H1 (cell line): ENCODE measurements at regions not wholly inside any gene's neighbourhood (a gene's known extent, or its start where the extent isn't known, plus 50 kb on each side); places are given as distances from the start of the nearest gene placed in this dataset.

Experiments used
- BACH1 ChIP-seq: IDR thresholded peaks from 2 replicates; pipeline ENCODE4 v1.6.1; 2012; ENCODE audit warnings: low read length, improper control_type of control experiment
- CEBPB ChIP-seq: IDR thresholded peaks from 2 replicates; pipeline ENCODE4 v1.6.1; 2012; ENCODE audit warnings: low read depth, low read length
- EGR1 ChIP-seq: IDR thresholded peaks from 2 replicates; pipeline ENCODE4 v1.6.1; 2011; ENCODE audit warnings: low read depth, low read length, borderline replicate concordance
- GABPA ChIP-seq: IDR thresholded peaks from 2 replicates; pipeline ENCODE4 v1.6.1; 2011; ENCODE audit warnings: mild to moderate bottlenecking, low read length, moderate library complexity, borderline replicate concordance; ENCODE audit not compliant: insufficient read depth
- KDM4A ChIP-seq: IDR thresholded peaks from one replicate; pipeline ENCODE4 v1.7.1; 2012; ENCODE audit warnings: low read depth, mild to moderate bottlenecking, moderate library complexity, low read length, inconsistent platforms; ENCODE audit not compliant: severe bottlenecking
- MAFK ChIP-seq: IDR thresholded peaks from 2 replicates; pipeline ENCODE4 v1.6.1; 2012; ENCODE audit warnings: low read depth, mild to moderate bottlenecking, improper control_type of control experiment, low read length
- PHF8 ChIP-seq: fragments of 200-600 bp; sonication (generic); conservative IDR thresholded peaks from 2 replicates; pipeline ENCODE4 v1.7.1; 2012; ENCODE audit warnings: low read depth, mild to moderate bottlenecking, inconsistent platforms, low read length, moderate library complexity
- RBBP5 ChIP-seq: IDR thresholded peaks from 2 replicates; pipeline ENCODE4 v1.7.1; 2012; ENCODE audit warnings: low read depth, mild to moderate bottlenecking, inconsistent platforms, low read length, moderate library complexity, borderline replicate concordance
- SIRT6 ChIP-seq: IDR thresholded peaks from one replicate; pipeline ENCODE4 v1.7.1; 2012; ENCODE audit warnings: low read length, inconsistent platforms
- SIX5 ChIP-seq: IDR thresholded peaks from 2 replicates; pipeline ENCODE4 v1.6.1; 2011; ENCODE audit warnings: mild to moderate bottlenecking, low read depth, low read length
- SP1 ChIP-seq: IDR thresholded peaks from 2 replicates; pipeline ENCODE4 v1.6.1; 2011; ENCODE audit warnings: low read depth, low read length
- SRF ChIP-seq: IDR thresholded peaks from 2 replicates; pipeline ENCODE4 v1.6.1; 2011; ENCODE audit warnings: mild to moderate bottlenecking, low read depth, low read length, moderate library complexity
- YY1 ChIP-seq: IDR thresholded peaks from 2 replicates; pipeline ENCODE4 v1.6.1; 2011; ENCODE audit warnings: low read depth, mild to moderate bottlenecking, low read length
- TF ChIP-seq, protein P1 (sequence below): IDR thresholded peaks from 2 replicates; pipeline ENCODE4 v1.6.1; 2012; ENCODE audit warnings: inconsistent platforms
- TF ChIP-seq, protein P2 (sequence below): IDR thresholded peaks from 2 replicates; pipeline ENCODE4 v1.6.1; 2011; ENCODE audit warnings: low read depth, mild to moderate bottlenecking, low read length; ENCODE audit not compliant: insufficient read depth

DNA sequence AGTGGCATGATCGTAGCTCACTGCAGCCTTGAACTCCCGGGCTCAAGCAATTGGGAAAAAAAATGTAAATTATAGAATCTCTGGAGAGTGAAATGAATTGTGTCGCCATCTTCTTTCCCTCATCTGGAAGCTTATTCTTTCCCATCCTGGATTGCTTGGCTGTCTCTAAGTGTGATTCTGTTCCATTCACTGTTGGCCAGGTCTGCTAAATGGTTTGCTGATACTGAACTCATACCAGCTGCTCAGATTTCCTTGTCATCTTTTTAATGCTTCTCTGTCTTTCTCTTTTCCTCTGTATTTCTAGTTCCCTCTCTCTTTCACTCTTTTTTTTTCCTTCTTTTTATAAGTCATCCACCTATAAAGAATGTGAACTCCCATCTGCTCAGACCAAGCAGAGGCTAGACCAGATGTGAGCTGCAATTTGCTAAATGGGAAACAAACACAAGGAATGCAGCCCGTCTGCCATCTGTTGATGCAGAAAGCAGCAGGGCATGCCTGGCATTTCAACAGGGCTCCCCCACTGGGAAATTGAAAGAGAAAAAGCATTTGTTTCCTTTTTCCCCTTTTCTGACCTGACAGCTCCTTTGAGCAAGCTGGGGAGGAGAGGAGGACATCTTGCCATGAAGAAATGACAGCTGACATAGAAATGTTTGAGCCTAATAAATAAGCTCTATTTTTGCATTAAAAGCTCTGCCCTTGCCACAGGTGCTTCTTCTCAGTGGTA lies 1823.6 kb upstream of the FLRT2 start (continued):
- TF ChIP-seq EGR1 (no peak), RBBP5 (no peak), SIX5 (no peak), GABPA (no peak), SIRT6 (no peak), SP1 (peak; percentile 80), CEBPB (peak; percentile 42; the same call in 1 of the 2 replicates), KDM4A (no peak), PHF8 (no peak), MAFK (no peak), SRF (no peak), BACH1 (no peak), YY1 (peak; percentile 84)
- TF ChIP-seq, protein P1, sequence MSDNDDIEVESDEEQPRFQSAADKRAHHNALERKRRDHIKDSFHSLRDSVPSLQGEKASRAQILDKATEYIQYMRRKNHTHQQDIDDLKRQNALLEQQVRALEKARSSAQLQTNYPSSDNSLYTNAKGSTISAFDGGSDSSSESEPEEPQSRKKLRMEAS: peak; percentile 55
- TF ChIP-seq, protein P2, sequence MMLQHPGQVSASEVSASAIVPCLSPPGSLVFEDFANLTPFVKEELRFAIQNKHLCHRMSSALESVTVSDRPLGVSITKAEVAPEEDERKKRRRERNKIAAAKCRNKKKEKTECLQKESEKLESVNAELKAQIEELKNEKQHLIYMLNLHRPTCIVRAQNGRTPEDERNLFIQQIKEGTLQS: no peak
